GM12892 (cell line): ENCODE measurements at regions not wholly inside any gene's neighbourhood (a gene's known extent, or its start where the extent isn't known, plus 50 kb on each side); places are given as distances from the start of the nearest gene placed in this dataset.

Source experiments
- POLR2A ChIP-seq: IDR thresholded peaks from 2 replicates; pipeline ENCODE4 v1.6.1; 2011; ENCODE audit warnings: low read depth, low read length, control low read depth
- POLR2AphosphoS5 ChIP-seq: IDR thresholded peaks from 2 replicates; pipeline ENCODE4 v1.6.1; 2011; ENCODE audit warnings: low read depth, low read length, control low read depth
- TAF1 ChIP-seq: IDR thresholded peaks from 2 replicates; pipeline ENCODE4 v1.6.1; 2011; ENCODE audit warnings: low read depth, mild to moderate bottlenecking, control low read depth, low read length, borderline replicate concordance

DNA sequence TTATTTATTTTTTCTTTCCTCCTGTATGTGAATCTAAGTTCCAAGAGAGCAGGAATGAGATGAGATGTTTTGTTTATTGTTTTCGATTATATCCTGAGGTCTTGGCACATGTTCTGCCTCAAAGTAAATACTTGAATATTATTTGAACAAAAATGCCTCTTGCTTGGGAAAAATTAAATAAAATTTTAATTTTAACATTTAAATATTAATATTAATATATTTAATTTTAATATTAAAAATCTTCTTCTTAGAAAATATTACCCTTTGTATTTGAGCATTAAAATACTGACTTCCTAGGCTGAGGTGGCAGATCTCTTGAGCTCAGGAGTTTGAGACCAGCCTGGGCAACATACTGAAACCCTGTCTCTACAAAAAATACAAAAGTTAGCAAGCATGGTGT lies 123.4 kb upstream of the SEMA3D start:
- TF ChIP-seq POLR2A (no peak), POLR2AphosphoS5 (no peak), TAF1 (no peak)
